Transverse colon (tissue), 4 donors: ENCODE measurements at regions not wholly inside any gene's neighbourhood (a gene's known extent, or its start where the extent isn't known, plus 50 kb on each side); places are given as distances from the start of the nearest gene placed in this dataset.

Experiments
- DNase-seq: peaks from one replicate; pipeline ENCODE4 v3.0.0-alpha.2; 2019
- H3K27ac ChIP-seq, 4 donors: fragments of 200-600 bp; sonication (generic); 2 replicates each; pipeline ENCODE4 v1.5.1; 2016 to 2018; ENCODE audit warnings: inconsistent platforms in 4 of 4
- H3K27me3 ChIP-seq: fragments of 200-600 bp; sonication (generic); 2 replicates; pipeline ENCODE4 v1.5.1; 2017; ENCODE audit warnings: inconsistent platforms
- H3K36me3 ChIP-seq, 4 donors: fragments of 200-600 bp; sonication (generic); 2 replicates each; pipeline ENCODE4 v1.5.1; 2017 to 2019; ENCODE audit warnings: inconsistent platforms in 4 of 4
- H3K4me1 ChIP-seq, 4 donors: fragments of 200-600 bp; sonication (generic); 2 replicates each; pipeline ENCODE4 v1.5.1; 2017 to 2020; ENCODE audit warnings: inconsistent platforms in 4 of 4
- H3K4me3 ChIP-seq, 4 donors: fragments of 200-600 bp; sonication (generic); 1 replicate in 1 of 4; 2 replicates in 3 of 4; pipeline versions ENCODE4 v1.5.1 to v1.6.1; 2017 to 2019; ENCODE audit warnings: inconsistent platforms in 4 of 4
- H3K9me3 ChIP-seq, 2 donors: fragments of 200-600 bp; sonication (generic); 2 replicates each; pipeline ENCODE4 v1.5.1; 2017 to 2019; ENCODE audit warnings: inconsistent platforms in 2 of 2
- EP300 ChIP-seq: sonication (generic); formaldehyde crosslinking; IDR thresholded peaks from one replicate; pipeline ENCODE4 v1.6.1; 2017; ENCODE audit warnings: antibody characterized with exemption, low read depth
- POLR2A ChIP-seq: fragments of 450-650 bp; IDR thresholded peaks from one replicate; pipeline ENCODE4 v1.6.1; 2016; ENCODE audit warnings: antibody characterized with exemption, mild to moderate bottlenecking, moderate library complexity
- POLR2AphosphoS5 ChIP-seq, 3 donors: sonication (generic); formaldehyde crosslinking; IDR thresholded peaks; one replicate each; pipeline ENCODE4 v1.6.1; 2016; ENCODE audit warnings: antibody characterized with exemption in 3 of 3
- WGBS, 2 donors: methylation state at CpG; one replicate each; pipeline ENCODE4 v1.1.5; 2018; ENCODE audit warnings: low coverage in 1 of 2; 5-methylcytosine and 5-hydroxymethylcytosine counted together
- in situ Hi-C, 4 donors: fragments of 200-750 bp; cut with MboI; loops; one replicate each; pipeline versions ENCODE4 v1.15.0 to v1.15.1; 2017; ENCODE audit warnings: low sequenced_read_pairs in 3 of 4, low pct_ligation_motif_present in 1 of 4, low pct_unique_long_range_greater_than_20kb in 1 of 4
- intact Hi-C: fragments of 100-400 bp; cut with DNase I; formaldehyde crosslinking; loops from one replicate; pipeline ENCODE4 v1.15.1; 2023; ENCODE audit warnings: low total_unique reads
- TF ChIP-seq, protein P1 (sequence below), 5 experiments: fragments of 200-600 bp in 3 of 5; fragments of 450-650 bp in 2 of 5; sonication (generic) in 3 of 5; IDR thresholded peaks; 1 replicate in 2 of 5; 2 replicates in 3 of 5; pipeline ENCODE4 v1.5.1; 2016 to 2017; ENCODE audit warnings: antibody characterized with exemption in 5 of 5, inconsistent platforms in 3 of 5, mild to moderate bottlenecking in 2 of 5, moderate library complexity in 1 of 5

DNA sequence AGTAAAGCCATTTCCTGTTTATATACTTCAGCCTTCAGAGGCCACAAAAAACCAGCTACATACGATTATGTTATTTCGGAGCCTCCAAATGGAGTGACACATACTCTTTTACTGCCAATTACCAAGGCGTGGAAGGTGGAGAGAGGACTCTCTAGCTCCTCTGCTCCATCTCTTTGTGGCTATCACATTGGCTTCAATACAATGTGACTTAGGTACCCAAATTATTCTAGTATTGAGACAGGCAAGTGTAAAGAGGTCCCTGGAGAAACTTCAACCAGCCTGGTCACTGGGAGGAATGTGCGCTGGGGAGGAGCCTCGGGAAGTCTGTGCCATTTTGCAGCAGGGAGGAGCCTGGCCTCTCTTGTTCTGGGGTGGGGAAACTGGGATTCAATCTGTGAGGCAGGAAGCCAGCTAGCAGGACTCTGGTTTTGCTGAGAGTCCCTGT is 85.8 kb upstream of the TAS2R1 start:
- Histone ChIP-seq H3K27ac (no peak overlapping the region), H3K27me3 (no peaks in the 10 kb centered on the region), H3K9me3 (no peaks in the 10 kb centered on the region), H3K36me3 (no peaks in the 10 kb centered on the region), H3K4me1 (no peaks in the 10 kb centered on the region), H3K4me3 (no peak overlapping the region)
- TF ChIP-seq EP300, result no peak
- TF ChIP-seq POLR2A, result no peak
- no peak for TF ChIP-seq POLR2AphosphoS5 (IDR thresholded peaks at IDR 0.05)
- TF ChIP-seq, protein P1, sequence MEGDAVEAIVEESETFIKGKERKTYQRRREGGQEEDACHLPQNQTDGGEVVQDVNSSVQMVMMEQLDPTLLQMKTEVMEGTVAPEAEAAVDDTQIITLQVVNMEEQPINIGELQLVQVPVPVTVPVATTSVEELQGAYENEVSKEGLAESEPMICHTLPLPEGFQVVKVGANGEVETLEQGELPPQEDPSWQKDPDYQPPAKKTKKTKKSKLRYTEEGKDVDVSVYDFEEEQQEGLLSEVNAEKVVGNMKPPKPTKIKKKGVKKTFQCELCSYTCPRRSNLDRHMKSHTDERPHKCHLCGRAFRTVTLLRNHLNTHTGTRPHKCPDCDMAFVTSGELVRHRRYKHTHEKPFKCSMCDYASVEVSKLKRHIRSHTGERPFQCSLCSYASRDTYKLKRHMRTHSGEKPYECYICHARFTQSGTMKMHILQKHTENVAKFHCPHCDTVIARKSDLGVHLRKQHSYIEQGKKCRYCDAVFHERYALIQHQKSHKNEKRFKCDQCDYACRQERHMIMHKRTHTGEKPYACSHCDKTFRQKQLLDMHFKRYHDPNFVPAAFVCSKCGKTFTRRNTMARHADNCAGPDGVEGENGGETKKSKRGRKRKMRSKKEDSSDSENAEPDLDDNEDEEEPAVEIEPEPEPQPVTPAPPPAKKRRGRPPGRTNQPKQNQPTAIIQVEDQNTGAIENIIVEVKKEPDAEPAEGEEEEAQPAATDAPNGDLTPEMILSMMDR (IDR thresholded peaks at IDR 0.05), result no peak
- DNase-seq, result no peak
- in situ Hi-C loops (no loop called here), intact Hi-C loops (no loop called here)
- WGBS, 2 donors, result 47 to 59% methylated on average over 3 to 5 of the region's 5 CpGs

DNA sequence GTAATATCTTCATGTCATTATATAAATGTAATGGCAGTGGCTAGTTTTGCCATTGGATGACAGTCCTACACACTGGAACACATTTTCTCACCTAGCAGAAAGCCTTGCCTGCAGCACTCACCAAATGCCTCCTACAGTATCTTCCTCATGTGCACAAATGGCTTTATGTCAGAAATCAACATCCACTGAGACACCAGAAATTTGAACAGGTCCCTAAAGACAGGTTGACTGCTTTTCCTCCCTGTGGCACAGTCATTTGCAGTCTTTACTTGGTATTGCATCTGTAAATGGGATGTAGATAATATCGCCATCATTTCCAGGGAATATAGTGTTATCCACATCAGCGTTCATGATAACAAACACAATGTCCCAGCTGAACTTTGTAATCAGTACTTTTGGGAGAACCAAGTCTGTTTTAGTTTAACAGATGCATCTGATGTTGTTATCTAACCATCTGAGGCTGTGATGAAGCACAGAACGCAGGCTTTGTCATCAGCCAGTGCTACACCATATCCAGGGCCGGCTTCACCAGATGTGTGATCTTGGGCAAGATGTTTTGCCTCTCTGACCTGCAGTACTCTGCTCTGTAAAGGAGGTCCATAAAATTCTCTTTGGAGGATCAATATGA is 83.9 kb upstream of the TAS2R1 start:
- DNase-seq, result no peak
- in situ Hi-C loops, result no loop called here
- Histone ChIP-seq H3K36me3 (no peaks in the 10 kb centered on the region), H3K27me3 (no peaks in the 10 kb centered on the region), H3K27ac (no peak overlapping the region), H3K4me1 (no peaks in the 10 kb centered on the region), H3K9me3 (no peaks in the 10 kb centered on the region), H3K4me3 (no peak overlapping the region)
- TF ChIP-seq EP300, result no peak
- TF ChIP-seq POLR2AphosphoS5 (IDR thresholded peaks at IDR 0.05), result no peak
- TF ChIP-seq POLR2A, result no peak
- TF ChIP-seq, protein P1 (IDR thresholded peaks at IDR 0.05), result no peak
- 73 to 75% methylated on average over 4 of the region's 4 CpGs for WGBS, 2 donors
- intact Hi-C loops, result no loop called here

DNA sequence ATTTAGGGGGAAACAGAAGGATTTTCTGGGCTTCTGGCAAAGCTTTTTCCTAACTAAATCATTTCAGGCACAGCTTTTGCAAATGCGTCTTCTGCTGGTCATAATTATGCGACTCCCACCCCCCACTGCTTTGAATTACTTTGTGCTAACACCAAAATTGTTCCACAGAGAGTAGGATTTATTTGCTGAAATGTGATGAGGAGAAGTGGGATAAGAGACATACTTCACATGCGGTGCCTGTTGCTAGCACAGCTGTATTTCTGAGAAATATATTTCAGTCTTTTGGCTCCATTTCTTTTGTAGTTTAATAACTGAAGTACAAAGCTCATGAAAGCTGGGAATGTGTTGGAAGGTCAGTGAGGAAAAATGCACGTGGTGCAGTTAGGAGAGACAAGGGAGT is 83.2 kb upstream of the TAS2R1 start:
- TF ChIP-seq EP300, result no peak
- no peak for TF ChIP-seq POLR2AphosphoS5 (IDR thresholded peaks at IDR 0.05)
- no peak for TF ChIP-seq POLR2A
- TF ChIP-seq, protein P1 (IDR thresholded peaks at IDR 0.05), result no peak
- Histone ChIP-seq H3K4me1 (no peaks in the 10 kb centered on the region), H3K27ac (no peak overlapping the region), H3K27me3 (no peaks in the 10 kb centered on the region), H3K9me3 (no peaks in the 10 kb centered on the region), H3K4me3 (no peak overlapping the region), H3K36me3 (no peaks in the 10 kb centered on the region)
- DNase-seq, result no peak
- 59 to 72% methylated on average over 4 of the region's 4 CpGs for WGBS, 2 donors
- in situ Hi-C loops, result no loop called here
- intact Hi-C loops, result no loop called here

DNA sequence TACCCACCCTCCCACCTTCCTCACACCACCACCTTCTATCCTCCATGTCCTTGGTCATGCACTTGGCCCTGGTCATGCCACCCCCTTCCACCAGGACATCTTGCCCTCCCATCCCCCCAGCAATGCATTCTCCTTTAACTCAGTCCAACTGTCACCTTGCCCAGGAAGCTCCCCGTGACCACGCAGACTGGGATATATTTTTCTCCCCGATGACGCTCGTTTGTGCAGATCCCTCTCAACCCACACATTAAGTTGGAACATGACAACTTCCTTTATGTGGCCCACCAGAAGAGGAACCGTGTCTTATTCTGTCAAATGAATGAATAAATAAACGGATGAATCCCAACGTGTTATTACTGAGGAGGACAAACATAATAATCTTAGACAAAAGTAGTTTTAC is 82.8 kb upstream of the TAS2R1 start:
- H3K9me3 ChIP-seq, result no peaks in the 10 kb centered on the region
- TF ChIP-seq EP300 (no peak), POLR2A (no peak), POLR2AphosphoS5 (IDR thresholded peaks at IDR 0.05) (no peak)
- TF ChIP-seq, protein P1 (IDR thresholded peaks at IDR 0.05), result no peak
- H3K27ac ChIP-seq, result no peak overlapping the region
- no peak for DNase-seq
- 55 to 61% methylated on average over 8 of the region's 8 CpGs for WGBS, 2 donors
- H3K4me3 ChIP-seq, result no peak overlapping the region
- H3K4me1 ChIP-seq, result no peaks in the 10 kb centered on the region
- no peaks in the 10 kb centered on the region for H3K36me3 ChIP-seq
- H3K27me3 ChIP-seq, result no peaks in the 10 kb centered on the region
- intact Hi-C loops, result no loop called here
- in situ Hi-C loops, result no loop called here
